ENCODE measurements at regions not wholly inside any gene's neighbourhood (a gene's known extent, or its start where the extent isn't known, plus 50 kb on each side); places are given as distances from the start of the nearest gene placed in this dataset.

DNA sequence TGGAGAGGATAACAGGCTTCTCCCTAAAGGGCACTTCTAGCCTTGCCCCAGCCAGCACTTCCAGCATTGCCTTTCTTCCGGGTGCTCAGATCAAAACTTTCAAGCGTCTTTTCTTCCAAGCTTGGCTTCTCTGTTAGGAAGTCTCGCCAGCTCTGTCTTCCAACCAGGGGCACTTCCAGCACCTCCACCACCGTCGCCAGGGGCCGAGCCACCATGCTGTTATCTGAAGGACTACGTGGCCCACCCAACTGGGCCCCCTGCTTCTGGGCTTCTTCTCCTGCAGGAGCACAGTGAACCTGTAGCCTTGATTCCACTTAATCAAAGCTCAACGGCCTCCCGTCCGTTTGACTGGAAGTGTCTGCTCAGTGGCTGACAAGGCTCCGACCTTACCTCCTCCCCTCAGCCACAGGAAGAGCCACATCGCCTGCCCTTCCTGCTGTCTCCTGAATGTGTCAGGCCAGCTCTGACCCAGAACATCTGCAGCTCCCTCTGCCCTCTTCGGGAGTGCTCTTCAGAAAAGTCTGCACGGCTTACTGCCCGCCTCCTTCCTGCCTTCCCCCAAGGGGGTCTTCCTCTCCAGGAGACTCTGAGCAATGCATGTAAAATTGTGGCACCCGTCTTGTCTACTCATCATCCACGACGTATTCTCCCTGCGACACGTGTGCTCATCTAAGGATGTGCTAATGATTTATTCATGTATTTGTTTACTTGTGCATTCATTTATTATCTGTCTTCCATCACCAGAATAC, 527.0 kb downstream of the CDH26 start:
- no peak for FAIRE-seq

DNA sequence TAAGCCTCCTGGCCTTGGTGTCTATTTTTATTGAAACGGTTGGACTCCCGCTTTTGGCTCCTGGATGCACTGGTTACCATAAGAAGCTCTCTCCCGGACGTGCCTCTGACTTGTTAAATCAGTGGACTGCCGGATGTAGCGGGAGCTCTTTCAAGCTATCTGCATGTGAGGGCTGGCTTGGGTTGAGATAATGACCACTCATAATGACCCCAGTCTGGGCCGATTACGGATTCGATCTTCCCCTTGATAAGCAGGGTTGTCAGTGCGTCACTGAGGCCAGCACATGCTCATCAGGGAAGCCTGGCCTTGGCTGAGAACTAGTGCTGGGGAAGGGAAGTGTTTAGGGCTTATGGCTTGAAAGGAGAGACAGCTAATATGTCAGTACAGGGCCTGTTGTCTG, 528.1 kb downstream of the CDH26 start:
- no peak for FAIRE-seq

DNA sequence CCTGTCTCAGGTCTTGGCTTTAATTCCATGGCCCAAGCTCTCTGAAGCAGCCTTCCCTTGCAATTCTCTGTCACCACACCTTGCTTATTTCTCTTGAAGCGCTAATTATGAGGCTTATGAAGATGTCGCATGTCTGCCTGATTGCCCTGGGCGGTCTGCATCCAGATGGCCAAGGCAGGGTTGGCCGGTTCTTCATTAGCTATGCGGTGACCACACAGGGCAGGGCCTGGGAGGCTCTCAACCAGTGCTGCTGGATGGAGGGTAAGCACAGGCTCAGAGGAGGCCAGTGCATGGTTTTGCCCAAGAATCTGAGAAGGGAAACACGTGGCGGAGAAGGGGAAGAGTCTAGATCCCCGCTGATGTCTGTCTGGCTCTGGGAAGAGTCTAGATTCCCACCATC, 528.7 kb downstream of the CDH26 start:
- FAIRE-seq = no peak

DNA sequence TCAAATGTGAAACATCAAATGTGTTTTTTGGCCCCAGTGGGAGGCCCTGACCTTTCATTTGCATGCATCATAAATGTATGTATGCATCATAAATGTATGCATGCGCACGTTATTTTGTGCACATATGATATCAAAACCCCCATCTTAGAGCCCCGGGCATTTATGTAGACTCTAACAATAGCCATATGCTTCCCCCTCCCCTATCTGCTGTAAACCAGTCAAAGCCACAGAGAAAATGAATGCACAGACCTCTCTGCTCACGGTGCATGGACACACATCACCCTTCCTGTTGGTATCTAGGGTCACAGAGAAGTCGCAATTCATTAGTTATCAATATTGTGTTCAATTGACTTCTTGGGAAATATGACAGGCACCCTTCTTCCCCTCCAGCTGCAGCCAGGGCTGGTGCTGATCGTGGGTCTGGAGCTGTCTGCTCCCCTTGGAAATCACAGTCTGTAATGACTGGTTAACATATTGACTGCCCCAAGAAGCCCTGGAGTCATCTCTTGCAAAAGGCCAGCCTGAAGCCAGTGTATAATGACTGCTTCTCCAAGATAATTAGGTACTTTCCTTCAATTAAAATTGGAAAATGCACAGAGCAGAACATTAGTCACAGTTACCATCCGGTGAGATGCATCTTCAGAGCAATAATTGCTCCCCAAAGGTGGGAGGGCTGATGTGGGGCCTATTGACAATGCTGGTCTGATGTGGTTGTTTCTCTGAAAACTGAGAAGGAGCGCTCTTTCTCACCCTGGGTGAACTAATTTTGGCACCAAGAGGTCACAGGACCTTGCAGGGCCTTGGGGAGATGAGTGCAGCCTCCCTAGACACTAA, 532.2 kb downstream of the CDH26 start:
- FAIRE-seq = no peak

DNA sequence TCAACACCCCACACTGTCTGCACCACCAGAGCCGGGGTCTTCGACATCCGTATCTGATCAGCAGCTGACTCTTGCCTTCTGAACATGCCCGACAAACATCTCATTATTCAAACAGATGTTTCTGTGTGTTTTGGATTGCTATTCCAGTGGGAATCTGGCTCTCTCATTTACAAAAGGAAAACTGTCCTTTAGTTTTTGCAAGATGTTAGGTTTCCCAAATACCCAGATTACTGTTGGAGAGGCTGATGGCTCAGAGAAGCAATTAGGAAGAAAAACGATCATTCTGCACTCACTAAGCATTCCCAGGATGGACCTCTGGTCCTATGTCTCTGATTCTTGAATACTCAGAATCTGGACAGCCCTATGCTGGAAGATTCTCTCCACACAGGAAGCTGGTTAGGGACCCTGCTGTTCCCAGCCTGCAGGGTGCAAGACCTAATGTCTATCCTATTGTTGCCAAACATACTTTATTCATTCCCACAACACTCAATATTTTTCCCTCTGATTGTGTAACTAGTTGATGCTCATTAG, 532.9 kb downstream of the CDH26 start:
- no peak for FAIRE-seq

DNA sequence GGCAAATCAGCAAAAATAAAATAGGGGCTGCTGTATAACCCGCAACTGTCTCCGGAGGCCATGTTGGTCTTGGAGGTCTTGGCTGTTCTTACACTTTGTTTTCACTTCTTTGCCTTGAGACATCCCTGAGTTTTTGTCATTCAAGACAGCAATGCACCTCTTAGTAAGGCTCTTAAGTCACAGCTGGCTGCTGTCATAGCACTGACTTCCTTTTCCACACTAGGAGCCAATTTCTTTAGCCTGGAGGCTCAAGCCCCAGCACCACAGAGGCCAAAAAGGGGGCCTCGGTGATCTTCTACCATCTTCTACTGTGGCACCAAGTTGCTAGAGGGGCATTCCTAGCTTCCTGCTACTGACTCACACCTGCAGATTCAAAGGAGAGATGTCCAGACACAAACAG, 536.3 kb downstream of the CDH26 start:
- FAIRE-seq = no peak

DNA sequence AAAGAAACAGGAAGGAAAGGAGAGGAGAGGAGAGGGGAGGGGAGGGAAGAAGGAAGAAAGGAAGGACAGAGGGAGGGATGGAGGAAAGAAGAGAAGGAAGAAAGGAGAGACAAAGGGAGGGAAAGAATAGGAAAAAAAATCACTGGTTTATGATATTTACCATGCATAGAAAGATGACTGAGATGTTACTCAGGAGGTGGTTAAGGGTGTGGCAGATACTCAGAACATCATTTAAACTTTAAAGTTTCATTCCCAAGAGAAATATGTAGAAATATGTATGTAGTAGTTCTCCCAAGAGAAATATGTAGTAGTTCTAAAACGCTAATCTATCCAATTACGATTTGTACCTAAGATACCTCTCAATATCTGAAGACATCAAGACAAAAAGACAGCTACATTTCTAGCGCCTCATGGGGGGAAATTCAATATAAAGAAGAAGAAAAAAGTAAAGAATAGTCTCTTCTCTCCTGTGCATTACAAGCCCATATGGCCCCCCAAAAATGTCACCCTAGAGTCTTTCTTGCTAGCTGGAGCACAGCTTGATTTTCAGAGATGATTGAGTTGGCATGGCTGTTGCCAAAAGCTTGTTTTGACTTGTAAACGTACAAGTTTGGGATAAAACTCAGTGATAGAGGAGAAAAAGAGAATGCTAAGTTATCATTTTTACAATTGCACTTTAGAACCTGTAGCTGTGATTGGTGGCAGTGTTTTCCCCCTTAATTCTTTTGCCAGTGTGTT, 539.2 kb downstream of the CDH26 start:
- FAIRE-seq = no peak

DNA sequence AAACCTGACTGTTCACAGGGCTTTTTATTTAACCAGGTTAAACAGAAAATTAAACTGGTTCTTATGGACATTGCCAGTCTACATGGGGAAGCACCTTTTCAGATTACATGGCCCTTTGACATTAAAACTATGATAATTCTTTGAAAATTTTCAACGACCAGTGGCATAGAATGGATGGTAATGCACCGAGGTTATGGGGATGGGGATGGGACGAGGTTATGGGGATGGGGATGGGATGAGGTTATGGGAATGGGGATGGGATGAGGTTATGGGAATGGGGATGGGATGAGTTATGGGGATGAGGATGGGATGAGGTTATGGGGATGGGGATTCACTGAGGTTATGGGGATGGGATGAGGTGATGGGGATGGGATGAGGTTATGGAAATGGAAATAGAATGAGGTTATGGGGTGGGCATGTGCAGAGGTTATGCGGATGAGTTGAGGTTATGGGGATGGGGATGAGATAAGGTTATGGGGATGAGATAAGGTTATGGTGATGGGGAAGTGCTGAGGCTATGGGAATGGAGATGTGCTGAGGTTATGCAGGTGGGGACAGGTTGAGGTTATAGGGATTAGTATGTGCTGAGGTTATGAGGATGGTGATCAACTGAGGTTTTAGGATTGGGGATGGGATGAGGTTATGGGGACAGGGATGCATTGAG, 541.9 kb downstream of the CDH26 start:
- FAIRE-seq = no peak

DNA sequence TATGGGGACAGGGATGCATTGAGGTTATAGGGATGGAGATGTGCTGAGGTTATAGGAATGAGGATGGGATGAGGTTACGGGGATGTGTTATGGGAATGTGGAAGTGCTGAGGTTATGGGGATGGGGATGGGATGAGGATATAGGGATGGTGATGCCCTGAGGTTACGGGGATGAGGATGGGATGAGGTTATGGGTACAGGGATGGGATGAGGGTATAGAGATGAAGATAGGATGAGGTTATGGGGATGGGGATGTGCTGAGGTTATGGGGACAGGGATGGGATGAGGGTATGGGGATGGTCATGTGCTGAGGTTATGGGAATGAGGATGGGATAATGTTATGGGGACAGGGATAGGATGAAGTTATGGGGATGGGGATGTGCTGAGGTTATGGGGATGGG, 542.8 kb downstream of the CDH26 start:
- FAIRE-seq = no peak

DNA sequence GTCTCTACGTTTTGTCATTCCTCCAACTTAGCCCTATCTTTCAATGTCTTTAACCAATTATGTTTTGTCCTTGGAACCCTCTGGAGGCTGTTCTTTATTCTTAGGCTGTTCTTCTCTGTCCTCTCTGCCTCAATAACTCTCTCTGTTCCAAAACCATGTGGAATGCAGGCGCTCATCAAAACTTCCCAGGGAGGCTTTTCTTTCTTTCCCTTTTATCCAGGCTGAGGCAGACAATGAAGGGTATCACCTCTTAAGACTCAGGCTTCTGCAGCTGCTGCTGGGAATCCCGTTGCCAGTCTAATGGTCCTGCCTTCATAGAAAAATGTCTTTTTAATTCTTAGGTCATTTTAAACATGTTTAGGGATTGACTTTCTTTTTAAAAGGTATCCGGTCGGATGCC, 544.7 kb downstream of the CDH26 start:
- no peak for FAIRE-seq

DNA sequence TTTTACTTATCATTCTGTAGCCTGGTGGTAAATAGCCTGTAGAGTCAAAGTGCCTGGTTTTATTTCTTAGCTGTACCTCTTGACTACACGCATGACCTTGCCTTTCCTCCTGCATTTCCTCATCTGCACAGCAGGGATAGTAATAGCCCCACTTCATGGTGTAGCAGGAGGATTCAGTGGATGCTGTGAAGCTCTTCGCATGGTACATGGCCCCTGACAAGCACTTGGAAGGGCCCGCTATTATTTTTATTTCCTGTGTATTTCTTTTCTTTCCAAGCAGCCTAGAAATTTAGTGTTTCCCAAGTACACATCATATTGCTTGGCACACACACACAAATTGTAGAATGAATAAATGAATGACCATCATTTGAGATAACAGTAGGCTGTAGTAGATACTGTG, 547.2 kb downstream of the CDH26 start:
- FAIRE-seq = no peak

DNA sequence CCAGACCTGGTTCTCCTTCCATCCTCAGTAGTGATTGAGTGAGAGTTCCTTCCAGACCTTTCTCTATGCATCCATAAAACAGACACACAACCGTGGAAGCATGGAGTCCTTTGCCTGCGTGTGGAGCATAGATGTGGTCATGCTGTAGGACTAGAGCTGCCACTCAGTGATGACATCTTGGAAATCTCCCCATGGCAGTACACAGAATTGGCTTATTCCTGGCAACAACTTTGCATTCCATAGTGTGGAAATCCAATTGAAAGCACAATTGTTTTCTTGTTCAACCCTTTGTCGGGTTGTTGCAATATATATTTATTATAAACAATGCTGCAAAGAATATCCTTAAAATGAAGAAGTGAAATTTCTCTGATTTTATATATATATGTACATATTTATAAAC, 547.8 kb downstream of the CDH26 start:
- FAIRE-seq = no peak

DNA sequence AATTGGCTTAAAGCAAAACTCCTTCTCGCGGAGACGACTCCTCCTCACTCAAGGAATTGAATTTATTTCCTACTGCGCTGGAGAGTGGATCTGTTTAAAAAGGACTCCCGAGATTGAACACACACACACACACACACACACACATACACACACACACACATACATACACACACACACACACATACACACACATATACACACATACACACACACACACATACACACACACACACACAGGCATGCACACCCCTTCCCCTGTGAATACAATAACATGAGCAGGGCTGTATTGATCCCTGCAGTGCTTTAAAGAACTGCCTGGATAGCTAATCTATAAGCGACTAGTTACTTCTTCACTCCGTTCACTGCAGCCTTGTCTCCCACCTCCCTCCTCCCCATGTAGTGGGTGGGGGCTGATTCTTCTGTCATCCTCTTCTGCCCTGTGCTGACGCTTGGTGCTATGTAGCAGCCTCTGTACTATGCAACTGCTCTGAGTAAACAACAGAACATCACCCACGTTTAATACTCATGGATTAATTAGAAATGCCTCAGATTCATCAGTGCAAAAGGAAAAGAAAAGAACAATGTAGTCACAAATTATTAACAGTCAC, 549.0 kb downstream of the CDH26 start:
- no peak for FAIRE-seq

DNA sequence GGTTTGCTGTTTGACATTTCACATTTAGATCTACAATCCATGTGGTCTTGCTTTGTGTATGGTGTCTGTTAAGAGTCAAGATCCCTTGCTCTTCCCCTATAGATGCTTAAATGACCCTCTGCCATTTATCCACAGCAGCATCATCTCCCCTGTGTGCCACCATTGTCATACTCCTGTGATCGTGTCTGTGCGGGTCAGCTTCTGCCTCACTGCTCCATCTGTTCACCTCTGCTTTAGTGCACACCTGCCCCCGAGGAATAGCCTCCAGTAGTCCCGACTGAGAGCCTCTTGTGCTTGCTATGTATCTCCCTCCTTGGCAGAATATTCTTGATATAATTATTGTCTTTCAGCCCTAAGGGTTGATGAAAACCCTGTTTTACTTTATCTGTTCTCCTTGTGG, 551.2 kb downstream of the CDH26 start:
- no peak for FAIRE-seq

DNA sequence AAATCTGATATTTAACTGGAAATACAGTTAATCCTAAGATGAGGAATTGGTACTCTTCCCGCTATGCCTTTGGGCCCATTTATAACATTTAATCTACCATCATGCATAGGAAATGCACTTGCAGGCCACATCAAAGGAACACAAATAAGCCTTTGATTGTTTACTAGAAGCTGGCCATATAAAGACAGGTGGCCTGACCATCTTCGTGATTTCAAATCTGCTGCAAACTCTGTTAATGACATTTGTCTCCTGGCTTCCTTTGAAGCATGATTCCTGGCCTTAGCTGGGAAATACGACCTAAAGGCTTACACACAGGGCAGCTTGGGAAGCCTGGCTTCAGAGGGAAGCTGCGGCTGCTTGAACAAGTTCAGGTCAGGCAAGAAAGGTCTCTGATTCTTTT, 552.1 kb downstream of the CDH26 start:
- FAIRE-seq = no peak

DNA sequence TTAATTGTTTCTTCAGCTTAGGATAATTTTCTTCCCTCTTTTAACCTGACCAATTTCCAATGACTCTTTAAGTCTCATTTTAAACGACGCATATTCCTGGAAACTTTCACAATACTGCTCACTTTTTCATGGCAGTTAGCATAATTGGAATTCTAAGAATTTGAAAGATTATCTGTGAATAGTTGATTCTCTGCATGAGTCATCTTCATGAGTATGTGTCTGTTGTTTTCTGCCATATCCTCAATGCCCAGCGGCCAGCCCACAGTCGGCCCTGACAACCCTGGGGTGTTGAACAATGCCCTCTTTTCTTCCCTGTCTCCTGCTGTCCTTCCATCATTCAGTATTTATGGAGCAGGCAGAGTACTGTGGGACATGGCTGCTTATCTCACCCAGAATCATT, 554.2 kb downstream of the CDH26 start:
- no peak for FAIRE-seq

DNA sequence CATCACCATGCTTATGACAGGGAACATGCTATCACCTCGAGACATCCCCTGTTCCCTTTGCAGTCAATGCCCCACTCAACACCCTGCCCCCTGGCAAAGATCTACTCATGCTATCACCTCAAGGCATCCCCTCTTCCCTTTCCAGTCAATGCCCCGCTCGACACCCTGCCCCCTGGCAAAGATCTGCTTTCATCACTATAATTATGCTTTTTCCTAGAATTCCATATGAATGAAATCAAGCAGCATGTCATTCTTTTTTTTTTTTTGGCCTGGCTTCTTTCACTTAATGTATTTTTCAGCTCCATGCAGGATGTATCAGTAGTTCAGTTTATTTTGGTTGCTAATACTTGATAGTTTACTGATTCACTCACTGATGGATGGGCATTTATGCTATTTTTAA, 554.9 kb downstream of the CDH26 start:
- FAIRE-seq = no peak

DNA sequence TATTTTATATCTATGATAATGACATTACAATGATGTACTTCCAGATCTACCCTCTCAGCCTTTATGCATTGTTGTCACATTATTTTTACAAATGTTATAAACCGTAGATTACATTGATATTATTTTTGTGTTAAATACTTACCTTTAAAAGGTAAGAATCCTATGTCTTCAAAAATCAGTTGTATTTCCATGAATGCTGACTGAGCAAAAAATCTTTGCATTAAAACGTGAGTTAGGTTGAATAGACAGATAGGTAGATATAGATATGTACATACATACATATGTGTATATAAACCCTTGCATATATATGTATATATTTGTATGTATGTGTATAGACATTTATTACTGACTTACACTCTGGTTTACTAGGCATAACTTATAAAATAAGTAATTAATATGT, 558.2 kb downstream of the CDH26 start:
- no peak for FAIRE-seq

DNA sequence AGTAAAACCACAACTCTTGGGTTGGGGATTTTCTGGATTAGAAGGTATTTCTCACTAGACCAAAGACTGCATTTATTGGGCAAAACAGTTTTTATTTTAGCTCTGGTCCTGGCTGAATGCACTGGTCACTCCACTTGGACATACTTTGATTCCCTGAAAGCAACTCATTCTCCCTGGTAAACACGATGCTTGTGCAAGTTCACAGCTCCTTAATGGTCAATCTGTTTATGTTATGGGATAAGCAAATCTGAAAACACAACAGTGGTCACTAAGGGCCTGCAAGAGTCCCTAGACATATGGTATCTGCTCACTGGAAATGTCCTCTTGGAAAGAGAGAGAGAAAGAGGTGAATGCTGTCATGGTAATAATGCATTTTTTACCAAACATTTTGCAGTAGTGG, 559.8 kb downstream of the CDH26 start:
- no peak for FAIRE-seq

DNA sequence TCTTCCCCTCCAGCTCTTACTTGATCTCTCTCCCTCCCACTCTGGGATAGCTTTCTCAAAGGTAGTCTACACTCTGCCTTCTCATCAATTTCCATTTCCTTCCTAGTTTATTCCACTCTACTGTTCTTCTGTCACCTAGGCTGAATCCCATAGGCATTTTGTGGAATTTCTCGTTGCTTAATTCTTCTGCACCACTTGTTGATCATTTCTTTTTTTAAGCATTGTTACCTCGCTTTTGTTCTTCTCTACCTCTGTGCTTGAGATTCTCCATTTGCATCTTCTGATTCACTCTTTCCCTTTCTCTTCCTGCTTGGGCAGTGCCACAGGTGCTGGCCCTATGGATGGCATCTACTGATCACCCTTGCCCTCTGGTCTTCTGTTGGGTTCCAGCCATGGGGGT, 567.2 kb downstream of the CDH26 start:
- no peak for FAIRE-seq

DNA sequence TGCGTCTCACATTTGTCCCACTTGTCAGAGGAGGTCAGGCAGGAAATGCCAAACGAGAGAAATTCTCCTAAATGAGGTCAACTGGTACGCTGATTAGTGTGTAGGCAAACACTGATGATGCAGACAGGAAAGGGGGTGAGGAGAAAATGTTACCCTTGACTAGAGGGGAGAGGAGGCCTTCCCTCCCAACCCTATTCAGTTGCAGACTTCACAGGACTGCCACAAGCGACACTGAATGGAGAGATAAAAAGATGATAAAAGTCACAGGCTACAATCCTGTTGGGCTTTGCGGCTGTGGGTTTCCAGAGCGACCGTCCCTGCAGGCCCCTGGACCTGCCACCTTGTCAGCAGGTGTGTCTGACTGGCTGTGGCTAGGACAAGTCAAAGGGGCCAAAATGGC, 569.4 kb downstream of the CDH26 start:
- no peak for FAIRE-seq

DNA sequence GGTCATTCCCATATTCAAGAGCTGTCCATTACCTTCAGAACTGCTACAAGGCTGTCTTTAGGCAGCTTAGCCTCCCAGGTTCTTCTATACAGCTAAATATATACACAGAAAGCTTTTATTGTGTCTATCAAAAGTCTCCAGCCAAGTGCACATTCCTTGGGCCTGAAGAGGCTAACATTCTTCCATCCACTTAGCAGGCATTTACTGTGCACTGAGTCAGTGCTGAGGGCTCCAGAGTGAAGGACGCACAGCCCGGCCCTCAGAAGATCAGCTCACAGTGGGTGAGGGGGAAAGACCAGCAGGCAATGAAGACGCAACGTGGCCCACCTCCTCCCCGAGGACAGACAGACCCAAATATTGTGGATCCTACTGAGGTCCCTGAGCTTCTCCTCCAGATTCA, 569.9 kb downstream of the CDH26 start:
- no peak for FAIRE-seq

DNA sequence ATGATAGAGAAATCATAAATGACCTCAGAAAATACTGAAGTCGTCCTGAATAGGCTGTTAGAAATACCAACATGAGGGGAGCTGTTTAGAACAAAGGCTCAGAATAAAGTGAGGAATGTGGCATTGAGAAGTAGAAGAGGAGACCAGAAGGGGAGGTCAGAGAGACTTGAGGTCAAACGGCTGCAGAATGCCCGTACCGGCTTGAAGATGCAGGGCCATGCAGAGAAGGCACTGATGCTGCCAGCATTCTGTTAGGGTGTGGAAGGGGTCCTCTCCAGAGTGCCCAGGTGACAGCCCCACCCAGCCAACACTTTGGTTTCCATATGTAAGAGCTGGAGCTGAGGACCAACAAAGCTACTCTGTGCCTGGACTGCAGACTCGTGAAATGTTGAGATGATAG, 570.9 kb downstream of the CDH26 start:
- no peak for FAIRE-seq
